Stimulated activated CD8-positive, alpha-beta memory T cell treated with anti-CD3 and anti-CD28 coated beads, Interleukin-2, amount 100 ng/mL, for 48 hours (primary cell): ENCODE measurements at regions not wholly inside any gene's neighbourhood (a gene's known extent, or its start where the extent isn't known, plus 50 kb on each side); places are given as distances from the start of the nearest gene placed in this dataset.

ENCODE experiments used
- DNase-seq, 2 donors: peaks; one replicate each; pipeline ENCODE4 v3.0.0-alpha.2; 2020; ENCODE audit warnings: low read depth in 2 of 2

- no peak for DNase-seq
Observed at GRCh38 chr10:117425974-117426566, 50.8 kb upstream of the PDZD8 start.

DNA sequence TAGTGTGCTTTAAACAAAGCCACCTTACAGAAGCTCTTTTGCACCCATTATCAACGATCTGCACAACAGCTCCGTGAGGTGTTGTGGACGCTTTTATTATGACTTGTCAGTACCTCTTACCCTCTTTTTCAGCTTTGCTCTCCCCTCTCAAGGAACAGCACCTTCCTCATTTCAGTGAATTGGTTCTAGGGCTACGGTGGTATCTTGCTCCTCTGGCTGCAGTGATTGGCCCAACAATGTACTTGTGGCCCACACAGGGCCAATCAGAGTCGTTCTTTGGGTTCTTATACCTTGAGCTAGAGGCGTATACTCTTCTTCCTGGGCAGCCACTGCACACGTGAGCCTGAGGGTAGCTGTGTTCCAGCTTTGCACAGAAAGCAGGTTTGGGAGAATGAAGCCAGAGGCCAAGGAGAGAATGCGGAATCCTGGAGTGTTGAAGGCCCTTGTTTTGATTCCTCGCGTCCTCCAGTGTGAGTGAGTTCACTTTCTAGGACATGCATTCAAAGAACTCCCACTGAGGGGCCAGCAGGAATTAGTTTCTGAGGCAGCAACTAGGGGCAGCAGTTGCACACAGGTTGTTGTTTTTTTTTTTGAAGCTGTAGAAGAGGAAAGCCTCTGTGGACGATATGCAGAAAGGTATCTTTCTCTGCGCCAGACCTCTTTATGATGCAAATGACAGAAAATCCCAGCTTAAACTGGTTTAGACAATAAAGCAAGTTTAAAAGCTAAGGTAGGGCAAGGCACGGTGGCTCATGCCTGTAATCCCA is 49.8 kb upstream of the PDZD8 start:
- no peak for DNase-seq
